GM21723 (cell line): ENCODE measurements at regions not wholly inside any gene's neighbourhood (a gene's known extent, or its start where the extent isn't known, plus 50 kb on each side); places are given as distances from the start of the nearest gene placed in this dataset.

Experiments used
- ATAC-seq: cut with Tn5 transposase; IDR thresholded peaks from one replicate; pipeline ENCODE4 v1.9.1; 2021; ENCODE audit warnings: mild to moderate bottlenecking, moderate library complexity; ENCODE audit not compliant: unreplicated experiment

DNA sequence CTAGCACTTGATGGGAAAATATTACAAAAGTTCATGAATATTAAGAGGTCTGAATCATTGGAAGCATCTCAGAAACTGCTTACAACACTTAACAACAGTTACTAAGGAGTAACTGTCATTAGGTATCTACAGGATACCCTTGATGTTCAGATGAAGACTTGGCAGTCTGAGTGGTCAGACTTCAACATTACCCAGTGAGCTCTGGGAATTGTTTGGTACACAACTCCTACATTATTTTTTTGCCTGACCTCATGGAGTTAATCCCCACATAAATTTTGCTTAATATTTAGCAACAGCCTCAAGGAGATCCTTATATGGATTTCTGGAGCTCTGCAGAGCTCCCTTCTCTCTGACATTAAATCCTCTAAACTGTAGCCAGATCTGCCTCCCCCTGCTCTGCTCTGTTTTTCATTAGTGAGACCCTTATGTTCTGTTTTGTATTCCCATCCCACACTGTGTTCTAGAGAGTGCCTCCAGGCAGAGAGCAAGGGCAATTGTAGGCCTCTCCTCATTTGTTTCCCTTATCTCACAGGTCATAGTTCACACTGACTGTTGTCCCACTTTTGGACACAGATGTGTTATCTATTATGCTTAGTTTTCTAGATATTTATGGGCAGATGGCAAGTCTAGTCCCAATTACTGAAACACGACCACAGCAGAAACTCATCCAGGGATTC lies 368.8 kb downstream of the GASK1B start:
- no peak for ATAC-seq

GRCh38 chr4:157803421-157803820 lies 369.4 kb downstream of the GASK1B start:
- no peak for ATAC-seq

- ATAC-seq = no peak
Observed at GRCh38 chr4:157795495-157795894, 377.3 kb downstream of the GASK1B start.

- ATAC-seq = no peak
Observed at GRCh38 chr4:157792716-157793115, 380.1 kb downstream of the GASK1B start.

GRCh38 chr4:157791236-157791635 lies 381.6 kb downstream of the GASK1B start:
- no peak for ATAC-seq

- no peak for ATAC-seq
Observed at GRCh38 chr4:157787618-157788017, 385.2 kb downstream of the GASK1B start.

DNA sequence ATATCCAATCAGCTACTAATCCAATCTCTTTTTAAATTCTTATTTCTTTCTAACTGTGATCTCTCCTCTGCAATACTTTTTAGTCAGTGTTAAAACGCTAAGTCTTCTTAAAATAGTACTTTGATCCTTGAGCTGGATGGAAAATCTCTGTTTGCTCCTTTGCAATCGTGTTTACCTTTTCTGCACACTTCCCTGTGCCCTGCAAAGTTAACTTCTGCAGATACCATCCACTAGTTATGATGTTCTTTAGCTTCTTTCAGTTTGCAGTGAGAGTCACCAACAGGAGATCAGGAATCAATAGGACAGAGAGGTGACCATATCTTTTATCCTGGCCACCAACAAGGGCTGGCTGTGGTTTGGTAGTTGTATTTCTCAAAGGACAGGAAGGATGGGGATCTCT lies 391.5 kb downstream of the GASK1B start:
- no peak for ATAC-seq

GRCh38 chr4:157779081-157779480 lies 393.7 kb downstream of the GASK1B start:
- ATAC-seq = no peak

DNA sequence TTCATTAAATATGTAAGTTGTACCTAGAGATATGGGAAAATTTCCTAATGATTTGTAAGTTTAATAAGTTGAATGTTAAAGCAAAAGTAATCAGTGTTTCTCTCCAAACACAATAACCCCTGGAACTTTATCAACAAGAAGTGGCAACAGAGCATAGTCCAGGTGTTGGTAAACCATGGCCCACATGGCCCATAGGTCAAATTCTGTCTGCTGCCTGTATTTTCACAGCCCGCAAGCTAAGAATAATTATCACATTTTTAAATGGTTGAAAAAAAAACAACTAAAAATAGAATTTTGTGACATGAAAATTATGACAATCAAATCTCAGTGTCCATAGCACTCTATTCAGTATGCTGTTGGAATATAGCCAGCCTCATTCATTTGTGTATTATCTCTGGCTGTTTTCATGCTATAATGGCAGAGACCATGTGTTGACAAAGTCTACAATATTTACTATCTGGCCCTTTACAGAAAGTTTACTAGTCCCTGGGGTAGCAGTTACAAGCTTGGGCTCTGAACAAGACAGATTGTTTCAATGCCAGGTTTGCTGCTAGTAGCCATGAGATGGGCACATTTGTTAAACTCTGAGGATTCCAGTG lies 395.8 kb downstream of the GASK1B start:
- ATAC-seq = no peak

DNA sequence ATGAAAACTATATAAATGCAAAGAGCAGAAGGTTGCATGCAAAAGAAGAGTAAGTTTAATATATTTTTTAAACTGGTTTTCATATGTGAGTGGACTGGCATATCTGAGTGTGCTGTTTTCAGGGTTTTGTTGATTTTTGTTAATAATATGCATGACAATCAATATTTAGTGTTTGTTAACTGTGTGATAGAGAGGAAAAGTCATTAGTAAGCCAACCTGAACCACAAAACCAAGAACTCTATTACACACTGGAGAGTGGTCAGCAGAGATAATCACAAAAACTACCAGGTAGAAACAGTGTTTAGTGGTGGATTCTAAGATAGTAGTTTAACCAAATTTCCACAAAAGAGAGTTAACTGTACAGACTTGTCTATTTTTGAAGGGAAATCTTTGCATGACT lies 396.9 kb downstream of the GASK1B start:
- ATAC-seq = no peak

DNA sequence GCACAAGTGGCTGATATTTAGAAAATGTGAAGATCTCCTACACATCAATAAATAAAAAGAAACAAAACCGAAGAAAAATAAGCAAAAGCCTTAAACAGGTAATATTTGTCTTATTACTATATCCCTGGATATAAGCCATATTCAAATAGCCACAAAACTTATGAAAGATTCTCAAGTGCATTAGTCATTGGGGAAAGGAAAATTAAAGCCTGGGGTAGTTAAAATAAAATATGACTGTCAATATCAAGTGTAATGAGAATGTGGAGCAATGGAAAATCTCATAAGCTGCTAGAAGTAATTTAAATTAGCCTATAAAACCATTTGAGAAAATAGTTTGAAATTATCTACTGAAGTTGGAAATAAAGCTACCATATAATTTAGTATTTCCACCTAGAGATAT lies 399.9 kb downstream of the GASK1B start:
- ATAC-seq = no peak

DNA sequence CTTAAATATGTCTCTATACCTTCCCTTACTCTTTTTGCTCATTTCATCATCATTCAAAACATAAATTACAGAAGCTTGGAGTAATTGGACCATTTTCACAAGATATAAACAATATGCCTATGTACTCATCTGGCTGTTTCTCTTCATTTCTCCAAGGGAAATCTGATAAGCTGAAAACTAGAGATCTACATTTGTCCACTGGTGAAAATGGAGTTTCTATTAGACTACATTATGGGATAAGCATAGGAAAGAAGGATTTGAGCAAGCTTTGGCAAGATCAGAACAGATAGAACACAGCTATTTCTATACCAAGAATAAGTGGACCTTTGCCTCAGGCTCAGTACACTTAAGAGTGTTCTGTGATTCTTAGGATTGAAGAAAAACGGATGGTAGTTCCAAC lies 404.4 kb downstream of the GASK1B start:
- ATAC-seq = no peak

GRCh38 chr4:157763490-157763889 lies 409.3 kb downstream of the GASK1B start:
- ATAC-seq = no peak

DNA sequence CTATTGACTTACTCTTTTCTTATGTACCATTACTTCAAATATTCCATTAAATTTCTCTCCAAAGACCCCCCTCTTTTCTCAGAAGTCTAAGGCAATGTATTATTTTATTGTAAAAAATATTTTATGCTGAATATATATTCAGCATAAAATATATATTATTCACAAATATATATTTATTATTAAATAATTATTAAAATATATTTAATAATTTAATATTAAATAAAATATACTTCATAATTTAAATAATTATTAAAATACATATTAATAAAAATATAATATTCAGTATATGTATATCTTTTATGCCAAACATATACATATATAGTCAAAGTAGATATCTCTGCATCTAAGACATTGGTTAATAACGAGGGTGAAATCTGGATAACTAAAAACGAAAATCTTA lies 418.4 kb downstream of the GASK1B start:
- no peak for ATAC-seq

DNA sequence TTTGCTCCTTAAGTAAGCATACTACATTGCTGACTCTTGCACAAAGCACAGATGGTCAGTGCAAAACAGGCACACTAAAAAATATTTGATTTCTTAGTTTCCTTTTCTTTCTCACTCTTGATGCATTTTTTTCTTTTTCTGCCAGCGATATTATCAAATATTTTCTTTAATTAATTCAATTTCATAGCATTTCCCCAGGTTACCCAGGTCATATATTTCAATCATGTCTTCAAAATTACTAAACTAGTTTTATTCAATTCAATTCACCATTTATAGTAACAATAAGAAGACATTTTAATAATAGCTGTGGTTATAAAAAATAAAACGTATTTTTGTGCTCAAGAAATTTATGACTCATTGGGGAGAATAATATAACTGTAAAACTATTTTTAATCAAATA lies 421.2 kb downstream of the GASK1B start:
- no peak for ATAC-seq

GRCh38 chr4:157741642-157742041 lies 431.2 kb downstream of the GASK1B start:
- ATAC-seq = no peak

- ATAC-seq = no peak
Observed at GRCh38 chr4:157739242-157739641, 433.6 kb downstream of the GASK1B start.

- ATAC-seq = no peak
Observed at GRCh38 chr4:157728215-157728614, 444.6 kb downstream of the GASK1B start.

GRCh38 chr4:157727163-157727562 lies 445.7 kb downstream of the GASK1B start:
- no peak for ATAC-seq

- ATAC-seq = no peak
Observed at GRCh38 chr4:157722146-157722545, 450.7 kb downstream of the GASK1B start.

- ATAC-seq = no peak
Observed at GRCh38 chr4:157713342-157713741, 459.5 kb downstream of the GASK1B start.

- ATAC-seq = no peak
Observed at GRCh38 chr4:157706155-157706554, 466.7 kb downstream of the GASK1B start.

- ATAC-seq = no peak
Observed at GRCh38 chr4:157702831-157703230, 470.0 kb downstream of the GASK1B start.
